ENCODE measurements at regions not wholly inside any gene's neighbourhood (a gene's known extent, or its start where the extent isn't known, plus 50 kb on each side); places are given as distances from the start of the nearest gene placed in this dataset.

GRCh38 chr18:8499810-8500675 is 109.2 kb upstream of the RAB12 start:
- TF ChIP-seq CTCF (IDR thresholded peaks at IDR 0.05; ENCODE audit: insufficient read depth, low read length, poor library complexity, severe bottlenecking), result no peak
- DNase-seq (ENCODE audit: extremely low read depth, insufficient read length), result no peak
- no peaks in the 10 kb centered on the region for H3K36me3 ChIP-seq (ENCODE audit: control insufficient read depth, insufficient read depth, low read length)
- H3K4me3 ChIP-seq (replicated peaks; ENCODE audit: low read depth, low read length), result no peak overlapping the region
- H3K27me3 ChIP-seq (replicated peaks; ENCODE audit: control insufficient read depth, insufficient read depth, low read length), result no peaks in the 10 kb centered on the region; the same call in 1 of the 2 replicates

GRCh38 chr18:8501044-8501443 is 108.2 kb upstream of the RAB12 start:
- no peak for TF ChIP-seq CTCF (IDR thresholded peaks at IDR 0.05; ENCODE audit: insufficient read depth, low read length, poor library complexity, severe bottlenecking)
- no peak for DNase-seq (ENCODE audit: extremely low read depth, insufficient read length)
- no peaks in the 10 kb centered on the region for H3K27me3 ChIP-seq (replicated peaks; ENCODE audit: control insufficient read depth, insufficient read depth, low read length)
- H3K36me3 ChIP-seq (ENCODE audit: control insufficient read depth, insufficient read depth, low read length), result no peaks in the 10 kb centered on the region
- no peak overlapping the region for H3K4me3 ChIP-seq (replicated peaks; ENCODE audit: low read depth, low read length)

- TF ChIP-seq CTCF (IDR thresholded peaks at IDR 0.05; ENCODE audit: insufficient read depth, low read length, poor library complexity, severe bottlenecking), result no peak
- DNase-seq (ENCODE audit: extremely low read depth, insufficient read length), result no peak
- no peaks in the 10 kb centered on the region for H3K36me3 ChIP-seq (ENCODE audit: control insufficient read depth, insufficient read depth, low read length)
- no peaks in the 10 kb centered on the region for H3K27me3 ChIP-seq (replicated peaks; ENCODE audit: control insufficient read depth, insufficient read depth, low read length)
- no peak overlapping the region for H3K4me3 ChIP-seq (replicated peaks; ENCODE audit: low read depth, low read length)
Measured at GRCh38 chr18:8503248-8503647, 106.0 kb upstream of the RAB12 start.

GRCh38 chr18:8504424-8504823 is 104.8 kb upstream of the RAB12 start:
- TF ChIP-seq CTCF (IDR thresholded peaks at IDR 0.05; ENCODE audit: insufficient read depth, low read length, poor library complexity, severe bottlenecking), result no peak
- no peak overlapping the region for H3K4me3 ChIP-seq (replicated peaks; ENCODE audit: low read depth, low read length)

GRCh38 chr18:8504880-8505435 is 104.3 kb upstream of the RAB12 start:
- no peaks in the 10 kb centered on the region for H3K27me3 ChIP-seq (replicated peaks; ENCODE audit: control insufficient read depth, insufficient read depth, low read length)
- no peak overlapping the region for H3K4me3 ChIP-seq (replicated peaks; ENCODE audit: low read depth, low read length)
- TF ChIP-seq CTCF (IDR thresholded peaks at IDR 0.05; ENCODE audit: insufficient read depth, low read length, poor library complexity, severe bottlenecking), result no peak
- no peak for DNase-seq (ENCODE audit: extremely low read depth, insufficient read length)
- no peaks in the 10 kb centered on the region for H3K36me3 ChIP-seq (ENCODE audit: control insufficient read depth, insufficient read depth, low read length)

More at GRCh38 chr18:8504424-8504823, 104.8 kb upstream of the RAB12 start:
- no peaks in the 10 kb centered on the region for H3K36me3 ChIP-seq (ENCODE audit: control insufficient read depth, insufficient read depth, low read length)
- H3K27me3 ChIP-seq (replicated peaks; ENCODE audit: control insufficient read depth, insufficient read depth, low read length), result no peaks in the 10 kb centered on the region
- no peak for DNase-seq (ENCODE audit: extremely low read depth, insufficient read length)
